Epithelial cell of esophagus (primary cell): ENCODE measurements at regions not wholly inside any gene's neighbourhood (a gene's known extent, or its start where the extent isn't known, plus 50 kb on each side); places are given as distances from the start of the nearest gene placed in this dataset.

Source experiments
- DNase-seq: peaks from one replicate; pipeline ENCODE4 v3.0.0; 2010; ENCODE audit warnings: low read depth
- H3K4me3 ChIP-seq: 2 replicates; pipeline ENCODE4 v1.5.1; 2011; ENCODE audit warnings: mild to moderate bottlenecking, low read length, control low read depth
- CTCF ChIP-seq: IDR thresholded peaks from 2 replicates; pipeline ENCODE4 v1.5.1; 2011; ENCODE audit warnings: low read depth, mild to moderate bottlenecking, low read length, control low read depth, inconsistent platforms; ENCODE audit not compliant: insufficient read depth; ENCODE audit errors: missing control alignments

GRCh38 chr3:124108446-124108845, 116.5 kb upstream of the ROPN1 start:
- no peak for TF ChIP-seq CTCF
- no peak overlapping the region for H3K4me3 ChIP-seq
- no peak for DNase-seq

- DNase-seq: no peak
- no peak for TF ChIP-seq CTCF
- no peak overlapping the region for H3K4me3 ChIP-seq
Observed at GRCh38 chr3:124113485-124113884, 121.6 kb upstream of the ROPN1 start.

- DNase-seq: no peak
- no peak for TF ChIP-seq CTCF
- no peak overlapping the region for H3K4me3 ChIP-seq
Observed at GRCh38 chr3:124115279-124115678, 123.4 kb upstream of the ROPN1 start.

- TF ChIP-seq CTCF: no peak
- no peak for DNase-seq
- no peak overlapping the region for H3K4me3 ChIP-seq
Observed at GRCh38 chr3:124115956-124116355, 124.0 kb upstream of the ROPN1 start.

GRCh38 chr3:124116906-124117305, 125.0 kb upstream of the ROPN1 start:
- H3K4me3 ChIP-seq: no peak overlapping the region
- no peak for DNase-seq
- TF ChIP-seq CTCF: no peak

GRCh38 chr3:124117486-124117885, 125.6 kb upstream of the ROPN1 start:
- H3K4me3 ChIP-seq: no peak overlapping the region
- TF ChIP-seq CTCF: no peak
- peak; percentile 21 for DNase-seq

GRCh38 chr3:124118397-124118796, 126.5 kb upstream of the ROPN1 start:
- TF ChIP-seq CTCF: no peak
- DNase-seq: peak; percentile 40
- H3K4me3 ChIP-seq: no peak overlapping the region
